Hepatocyte (in vitro differentiated cells): ENCODE measurements at regions not wholly inside any gene's neighbourhood (a gene's known extent, or its start where the extent isn't known, plus 50 kb on each side); places are given as distances from the start of the nearest gene placed in this dataset.
A peak's percentile ranks its signal among the peaks of the same experiment; 100 is the strongest.

Experiments
- DNase-seq: peaks from one replicate; pipeline ENCODE4 v3.0.0-alpha.2; 2016; ENCODE audit warnings: low spot score
- H2AFZ ChIP-seq: fragments of 200-600 bp; sonication (generic); 2 replicates; pipeline ENCODE4 v1.6.0; 2016; ENCODE audit warnings: antibody characterized with exemption, mild to moderate bottlenecking
- H3K27ac ChIP-seq: fragments of 200-600 bp; sonication (generic); 2 replicates; pipeline ENCODE4 v1.5.1; 2016; ENCODE audit warnings: mild to moderate bottlenecking
- H3K27me3 ChIP-seq: fragments of 200-600 bp; sonication (generic); 2 replicates; pipeline ENCODE4 v1.6.1; 2016
- H3K36me3 ChIP-seq: fragments of 200-600 bp; sonication (generic); replicated peaks from 2 replicates; pipeline ENCODE4 v1.5.1; 2016; ENCODE audit warnings: low read depth; ENCODE audit not compliant: insufficient read depth
- H3K4me1 ChIP-seq: fragments of 200-600 bp; sonication (generic); 2 replicates; pipeline ENCODE4 v1.5.1; 2016; ENCODE audit warnings: mild to moderate bottlenecking, moderate library complexity; ENCODE audit not compliant: insufficient read depth
- H3K4me2 ChIP-seq: fragments of 200-600 bp; sonication (generic); 2 replicates; pipeline ENCODE4 v1.6.0; 2016
- H3K4me3 ChIP-seq: fragments of 200-600 bp; sonication (generic); 2 replicates; pipeline ENCODE4 v1.5.1; 2016; ENCODE audit warnings: mild to moderate bottlenecking
- H3K79me2 ChIP-seq: fragments of 200-600 bp; sonication (generic); 2 replicates; pipeline ENCODE4 v1.6.0; 2017; ENCODE audit warnings: mild to moderate bottlenecking
- H3K9me2 ChIP-seq: fragments of 200-600 bp; sonication (generic); replicated peaks from 2 replicates; pipeline ENCODE4 v1.6.0; 2017; ENCODE audit warnings: mild to moderate bottlenecking; ENCODE audit not compliant: insufficient read depth
- H3K9me3 ChIP-seq: fragments of 200-600 bp; sonication (generic); 2 replicates; pipeline ENCODE4 v1.5.1; 2016; ENCODE audit warnings: low read depth, mild to moderate bottlenecking
- H4K20me1 ChIP-seq: fragments of 200-600 bp; sonication (generic); 2 replicates; pipeline ENCODE4 v1.6.0; 2016; ENCODE audit warnings: mild to moderate bottlenecking; ENCODE audit not compliant: insufficient read depth, poor library complexity, severe bottlenecking
- CTCF ChIP-seq: fragments of 200-600 bp; sonication (generic); IDR thresholded peaks from 2 replicates; pipeline ENCODE4 v1.5.1; 2016; ENCODE audit warnings: antibody characterized with exemption, mild to moderate bottlenecking; ENCODE audit not compliant: poor library complexity
- EZH2 ChIP-seq: fragments of 200-600 bp; sonication (generic); IDR thresholded peaks from 2 replicates; pipeline ENCODE4 v1.6.1; 2016; ENCODE audit warnings: antibody characterized with exemption, mild to moderate bottlenecking, borderline replicate concordance
- EZH2phosphoT487 ChIP-seq: fragments of 200-600 bp; sonication (generic); IDR thresholded peaks from one replicate; pipeline ENCODE4 v1.6.1; 2018; ENCODE audit warnings: antibody characterized with exemption, mild to moderate bottlenecking, low read depth, moderate library complexity; ENCODE audit not compliant: unreplicated experiment, severe bottlenecking
- WGBS: methylation state at CpG from one replicate; pipeline ENCODE4 v1.1.6; 2016; ENCODE audit warnings: low lambda C conversion rate; ENCODE audit errors: missing lambda C conversion rate; 5-methylcytosine and 5-hydroxymethylcytosine counted together

GRCh38 chr5:32852535-32852934 lies 141.4 kb downstream of the NPR3 start:
- DNase-seq, result peak; percentile 59
- H2AFZ ChIP-seq, result no peak overlapping the region

GRCh38 chr5:32852976-32853375 lies 141.9 kb downstream of the NPR3 start:
- Histone ChIP-seq H3K4me2 (no peak overlapping the region), H3K27ac (no peak overlapping the region), H2AFZ (no peak overlapping the region), H3K27me3 (no peaks in the 10 kb centered on the region), H3K9me3 (no peaks in the 10 kb centered on the region), H3K4me1 (peaks cover 5% of the 10 kb centered on the region), H3K79me2 (no peaks in the 10 kb centered on the region), H3K9me2 (no peaks in the 10 kb centered on the region), H3K36me3 (no peaks in the 10 kb centered on the region), H4K20me1 (no peaks in the 10 kb centered on the region), H3K4me3 (no peak overlapping the region)
- WGBS, result 82% methylated on average over 1 of the region's 1 CpG
- TF ChIP-seq EZH2phosphoT487 (no peak), CTCF (no peak), EZH2 (no peak)
- DNase-seq, result no peak

More at GRCh38 chr5:32852535-32852934, 141.4 kb downstream of the NPR3 start:
- H3K4me3 ChIP-seq, result no peak overlapping the region
- no peaks in the 10 kb centered on the region for H3K36me3 ChIP-seq
- H3K4me2 ChIP-seq, result no peak overlapping the region
- H3K9me3 ChIP-seq, result no peaks in the 10 kb centered on the region
- WGBS, result 15% methylated on average over 8 of the region's 8 CpGs
- H3K27ac ChIP-seq, result no peak overlapping the region
- peaks cover 5% of the 10 kb centered on the region for H3K4me1 ChIP-seq
- H3K27me3 ChIP-seq, result no peaks in the 10 kb centered on the region
- H3K79me2 ChIP-seq, result no peaks in the 10 kb centered on the region
- no peak for TF ChIP-seq EZH2phosphoT487
- TF ChIP-seq EZH2, result no peak
- TF ChIP-seq CTCF, result peak; percentile 44
- no peaks in the 10 kb centered on the region for H4K20me1 ChIP-seq
- no peaks in the 10 kb centered on the region for H3K9me2 ChIP-seq

GRCh38 chr5:32854473-32854872 lies 143.4 kb downstream of the NPR3 start:
- no peak overlapping the region for H3K4me3 ChIP-seq
- H3K27ac ChIP-seq, result no peak overlapping the region
- H3K27me3 ChIP-seq, result no peaks in the 10 kb centered on the region
- peaks cover 5% of the 10 kb centered on the region for H3K4me1 ChIP-seq
- no peak overlapping the region for H2AFZ ChIP-seq
- TF ChIP-seq EZH2phosphoT487 (no peak), CTCF (no peak), EZH2 (no peak)
- H3K79me2 ChIP-seq, result no peaks in the 10 kb centered on the region
- no peak overlapping the region for H3K4me2 ChIP-seq
- peaks cover 5% of the 10 kb centered on the region for H3K9me3 ChIP-seq
- H4K20me1 ChIP-seq, result no peaks in the 10 kb centered on the region
- no peak for DNase-seq
- no peaks in the 10 kb centered on the region for H3K36me3 ChIP-seq
- H3K9me2 ChIP-seq, result no peaks in the 10 kb centered on the region

GRCh38 chr5:32859211-32859641 lies 148.1 kb downstream of the NPR3 start:
- no peaks in the 10 kb centered on the region for H3K27me3 ChIP-seq
- no peak overlapping the region for H3K4me2 ChIP-seq
- H2AFZ ChIP-seq, result no peak overlapping the region
- no peaks in the 10 kb centered on the region for H4K20me1 ChIP-seq
- no peak overlapping the region for H3K4me3 ChIP-seq
- no peak for DNase-seq
- H3K79me2 ChIP-seq, result no peaks in the 10 kb centered on the region
- H3K4me1 ChIP-seq, result no peaks in the 10 kb centered on the region
- no peak overlapping the region for H3K27ac ChIP-seq
- H3K9me3 ChIP-seq, result peaks cover 9% of the 10 kb centered on the region
- H3K9me2 ChIP-seq, result no peaks in the 10 kb centered on the region
- no peaks in the 10 kb centered on the region for H3K36me3 ChIP-seq
- TF ChIP-seq EZH2 (no peak), CTCF (no peak), EZH2phosphoT487 (no peak)
